DND-41 (cell line): ENCODE measurements at regions not wholly inside any gene's neighbourhood (a gene's known extent, or its start where the extent isn't known, plus 50 kb on each side); places are given as distances from the start of the nearest gene placed in this dataset.

Source experiments
- CTCF ChIP-seq: IDR thresholded peaks from 2 replicates; pipeline ENCODE4 v1.5.1; 2012; ENCODE audit warnings: borderline replicate concordance, low read length, moderate library complexity, mild to moderate bottlenecking; ENCODE audit not compliant: poor library complexity, severe bottlenecking; ENCODE audit errors: extremely low read depth
- EZH2 ChIP-seq: IDR thresholded peaks from 3 replicates; pipeline ENCODE4 v1.6.1; 2012; ENCODE audit warnings: borderline replicate concordance, low read depth, mild to moderate bottlenecking, moderate library complexity, low read length, inconsistent platforms; ENCODE audit not compliant: severe bottlenecking

- TF ChIP-seq CTCF (no peak), EZH2 (no peak)
These were observed 450.6 kb downstream of the TSN start for GRCh38 chr2:122206101-122206500.
